GM10248 (cell line): ENCODE measurements at regions not wholly inside any gene's neighbourhood (a gene's known extent, or its start where the extent isn't known, plus 50 kb on each side); places are given as distances from the start of the nearest gene placed in this dataset.

Experiments used
- CTCF ChIA-PET: fragments of 300-600 bp; sonication (Branson Sonifier 250); formaldehyde crosslinking; extraction: SDS; loops from one replicate; lab custom pipeline; 2021; ENCODE audit warnings: antibody characterized with exemption; lab: Yijun Ruan, JAX
- POLR2A ChIA-PET: fragments of 350-650 bp; sonication (Branson Sonifier 250); formaldehyde crosslinking; extraction: SDS; loops from one replicate; lab custom pipeline; 2020; ENCODE audit warnings: antibody characterized with exemption; lab: Yijun Ruan, JAX
- DNase-seq: peaks from one replicate; pipeline ENCODE4 v3.0.0; 2012; ENCODE audit errors: extremely low spot score
- CTCF ChIP-seq: IDR thresholded peaks from 2 replicates; pipeline ENCODE4 v1.5.1; 2012; ENCODE audit warnings: mild to moderate bottlenecking, low read depth; ENCODE audit errors: extremely low read depth, missing control alignments, control extremely low read depth

- CTCF ChIA-PET, result interaction anchor here (0.7 to 1.7 kb wide), 3 partner anchors 8 to 23 kb away, joined by 3 to 6 read pairs (median 4); no protein-coding TSS in a partner anchor
- POLR2A ChIA-PET, result no interaction called here
Observed at GRCh38 chr5:153209016-153209415, 281.5 kb upstream of the GRIA1 start.

GRCh38 chr5:153209687-153210086 lies 280.8 kb upstream of the GRIA1 start:
- no peak for TF ChIP-seq CTCF
- POLR2A ChIA-PET, result no interaction called here
- CTCF ChIA-PET, result interaction anchor here (1.5 to 1.7 kb wide), 2 partner anchors 13 to 24 kb away, joined by 4 to 6 read pairs; no protein-coding TSS in a partner anchor
- DNase-seq, result no peak

More at GRCh38 chr5:153209016-153209415, 281.5 kb upstream of the GRIA1 start:
- no peak for DNase-seq
- TF ChIP-seq CTCF, result no peak

- ChIA-PET POLR2A (no interaction called here), CTCF (interaction anchor here (1.2 kb wide), 1 partner anchor 18 kb away, joined by 3 read pairs; no protein-coding TSS in a partner anchor)
- no peak for TF ChIP-seq CTCF
- DNase-seq, result no peak
Observed at GRCh38 chr5:153211076-153211475, 279.4 kb upstream of the GRIA1 start.

- no peak for TF ChIP-seq CTCF
- POLR2A ChIA-PET, result no interaction called here
- DNase-seq, result no peak
- CTCF ChIA-PET, result no interaction called here
Observed at GRCh38 chr5:153212471-153212870, 278.0 kb upstream of the GRIA1 start.

- CTCF ChIA-PET, result interaction anchor here (1.0 to 1.1 kb wide), 2 partner anchors 13 to 46 kb away, joined by 3 read pairs; no protein-coding TSS in a partner anchor
- POLR2A ChIA-PET, result no interaction called here
- TF ChIP-seq CTCF, result no peak
- no peak for DNase-seq
Observed at GRCh38 chr5:153222936-153223335, 267.5 kb upstream of the GRIA1 start.

DNA sequence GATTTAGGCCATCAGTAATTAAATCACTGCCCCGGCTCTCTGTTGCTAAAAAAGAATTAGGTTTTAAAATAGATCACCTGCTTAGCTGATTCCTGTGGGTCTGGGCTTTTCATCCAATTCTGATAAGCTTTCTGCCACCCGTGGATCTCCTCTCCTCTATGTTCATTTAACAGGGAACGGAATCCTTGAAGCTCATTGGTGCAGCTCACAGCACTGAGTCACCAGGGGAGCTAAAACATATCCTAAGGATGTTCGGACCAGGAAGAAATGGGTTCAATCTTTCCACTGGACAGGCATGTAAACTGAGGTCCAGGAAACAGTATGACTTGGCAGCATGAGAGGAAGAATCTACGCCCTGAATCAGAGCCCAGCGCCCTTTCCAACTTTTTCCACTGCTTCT lies 267.1 kb upstream of the GRIA1 start:
- no peak for TF ChIP-seq CTCF
- CTCF ChIA-PET, result interaction anchor here (0.7 to 1.6 kb wide), 3 partner anchors 9 to 22 kb away, joined by 3 to 4 read pairs (median 3); no protein-coding TSS in a partner anchor
- no peak for DNase-seq
- POLR2A ChIA-PET, result no interaction called here
